ENCODE measurements at regions not wholly inside any gene's neighbourhood (a gene's known extent, or its start where the extent isn't known, plus 50 kb on each side); places are given as distances from the start of the nearest gene placed in this dataset.
"Not testable (repeated sequence)": the region's sequence is repeated elsewhere in the genome, so short reads cannot be mapped to it uniquely, and the experiment has no call there.

DNA sequence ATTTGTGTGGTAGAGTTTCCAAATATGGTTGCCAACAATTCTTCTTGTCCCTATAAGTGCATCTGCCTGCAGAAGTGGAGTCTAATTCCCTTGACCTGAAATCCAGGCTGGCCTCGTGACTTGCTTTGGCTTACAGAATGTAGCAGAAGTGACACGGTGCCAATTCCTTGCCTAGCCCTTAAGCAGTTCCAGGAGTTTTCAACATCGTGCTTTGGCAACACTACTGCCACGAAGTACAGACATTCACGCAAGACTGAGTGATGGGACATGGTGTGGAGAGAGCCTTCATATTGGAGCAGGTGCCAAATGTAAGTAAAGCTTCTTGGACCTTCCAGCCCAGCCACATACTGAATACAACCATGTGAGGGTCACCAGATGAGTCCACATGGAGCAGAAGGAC lies 92.9 kb upstream of the NEK6 start:
- no peak for DNase-seq (ENCODE audit: low spot score)

DNA sequence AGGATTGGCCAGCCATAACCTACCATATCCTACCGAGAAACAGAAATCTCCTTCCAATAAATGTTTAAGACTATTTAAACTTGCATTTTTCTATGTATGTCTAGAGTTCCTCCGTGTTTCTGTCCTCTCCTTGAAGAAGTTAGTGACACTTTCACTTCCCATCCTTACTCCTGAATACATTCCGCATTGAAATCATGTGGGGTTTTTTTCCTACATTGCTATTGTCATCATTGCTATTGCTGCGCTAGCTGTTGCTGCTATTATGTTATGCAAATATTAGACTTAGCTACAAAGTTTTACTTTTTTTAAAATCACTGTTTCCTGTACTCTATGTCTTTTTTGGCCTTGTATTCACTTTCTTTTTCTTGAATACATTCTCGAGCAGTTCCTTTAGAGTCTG lies 83.3 kb upstream of the NEK6 start:
- DNase-seq (ENCODE audit: low spot score) = no peak

DNA sequence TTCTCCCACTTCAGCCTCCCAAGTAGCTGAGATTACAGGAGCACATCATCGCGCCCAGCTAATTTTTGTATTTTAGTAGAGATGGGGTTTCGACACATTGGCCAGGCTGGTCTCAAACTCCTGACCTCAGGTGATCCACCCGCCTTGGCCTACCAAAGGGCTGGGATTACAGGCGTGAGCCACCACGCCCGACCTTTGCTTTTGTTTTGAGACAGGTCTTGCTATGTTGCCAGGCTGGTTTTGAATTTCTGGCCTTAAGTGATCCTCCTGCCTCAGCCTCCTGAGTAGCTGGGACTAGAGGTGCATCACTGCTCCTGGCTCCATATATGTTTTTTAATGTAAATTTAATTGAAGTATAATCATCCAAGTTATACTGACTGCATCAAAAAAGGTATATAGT lies 80.2 kb upstream of the NEK6 start:
- not testable (repeated sequence) for DNase-seq (ENCODE audit: low spot score)

DNA sequence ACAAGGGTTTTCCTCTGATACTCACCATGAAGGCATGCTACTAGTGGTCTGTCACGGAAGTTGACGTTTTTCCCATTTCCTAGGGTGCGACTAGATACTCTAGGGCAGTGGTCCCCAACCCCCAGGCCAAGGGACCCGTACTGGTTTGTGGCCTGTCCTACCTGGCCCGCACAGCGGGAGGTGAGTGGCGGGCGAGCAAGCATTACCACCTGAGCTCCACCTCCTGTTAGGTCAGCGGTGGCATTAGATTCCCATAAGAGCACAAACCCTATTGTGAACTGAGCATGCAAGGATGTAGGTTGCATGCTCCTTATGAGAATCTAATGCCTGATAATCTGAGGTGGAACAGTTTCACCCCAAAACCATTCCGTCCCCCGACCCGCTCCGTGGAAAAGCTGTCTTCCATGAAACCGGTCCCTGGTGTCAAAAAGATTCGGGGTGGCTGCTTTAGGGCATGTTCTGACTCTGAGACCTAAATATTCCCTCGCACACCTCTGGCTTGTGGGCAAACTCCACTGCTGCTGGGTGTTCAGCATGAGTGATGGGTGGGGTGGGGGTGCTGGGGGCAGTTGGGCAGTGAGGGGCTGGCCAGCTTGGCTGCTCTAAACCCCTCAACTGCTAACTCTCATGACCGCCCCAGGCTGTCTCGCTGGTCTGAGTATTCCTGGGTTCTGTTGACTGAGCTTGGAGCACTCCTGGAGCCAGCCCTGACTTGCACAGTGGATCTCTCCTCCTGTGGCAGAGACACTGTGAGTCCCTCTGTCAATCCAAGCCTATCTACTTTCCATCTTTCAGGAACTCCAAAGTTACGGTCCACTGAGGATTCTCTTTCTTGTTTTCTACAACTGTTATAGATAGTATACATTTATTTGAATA lies 78.3 kb upstream of the NEK6 start:
- no peak for DNase-seq (ENCODE audit: low spot score)

DNA sequence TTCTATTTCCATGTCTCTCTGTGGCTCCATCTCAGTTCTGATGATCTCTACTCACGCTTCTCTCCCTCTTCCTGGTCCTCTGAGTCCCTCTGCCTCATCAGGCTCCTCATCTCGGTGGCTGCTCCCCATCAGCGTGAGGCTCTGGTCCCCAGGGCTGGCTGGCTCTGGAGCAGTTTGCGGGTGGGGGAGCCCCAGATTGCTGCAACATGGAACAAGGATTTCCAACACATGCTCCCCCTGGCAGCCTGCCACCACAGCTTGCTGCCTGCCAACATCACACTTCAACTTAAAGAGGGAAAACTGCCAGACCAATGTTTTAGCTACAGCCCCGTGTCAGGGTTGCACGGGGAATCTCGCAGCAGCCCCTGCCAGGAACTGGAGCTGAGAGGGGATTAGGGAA lies 77.2 kb upstream of the NEK6 start:
- DNase-seq (ENCODE audit: low spot score) = no peak

DNA sequence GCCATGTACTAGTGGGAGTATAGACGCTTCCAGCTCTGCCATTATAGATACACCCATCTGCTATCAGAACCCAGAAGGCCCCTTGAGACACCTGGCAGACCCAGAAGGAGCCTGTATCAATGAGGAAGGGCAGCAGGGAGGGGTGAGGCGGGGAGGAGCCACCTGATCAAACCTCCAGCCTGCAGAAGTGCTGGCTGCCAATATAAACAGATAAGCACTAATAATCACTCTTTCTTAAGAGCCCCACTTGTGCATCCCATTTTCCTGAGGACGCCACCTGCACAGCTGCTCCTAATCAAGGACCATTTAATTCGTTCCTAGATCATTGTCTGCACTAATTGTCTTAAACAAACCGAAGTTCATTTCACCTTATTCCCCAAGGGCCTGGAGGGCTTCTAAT lies 75.0 kb upstream of the NEK6 start:
- DNase-seq (ENCODE audit: low spot score) = no peak

DNA sequence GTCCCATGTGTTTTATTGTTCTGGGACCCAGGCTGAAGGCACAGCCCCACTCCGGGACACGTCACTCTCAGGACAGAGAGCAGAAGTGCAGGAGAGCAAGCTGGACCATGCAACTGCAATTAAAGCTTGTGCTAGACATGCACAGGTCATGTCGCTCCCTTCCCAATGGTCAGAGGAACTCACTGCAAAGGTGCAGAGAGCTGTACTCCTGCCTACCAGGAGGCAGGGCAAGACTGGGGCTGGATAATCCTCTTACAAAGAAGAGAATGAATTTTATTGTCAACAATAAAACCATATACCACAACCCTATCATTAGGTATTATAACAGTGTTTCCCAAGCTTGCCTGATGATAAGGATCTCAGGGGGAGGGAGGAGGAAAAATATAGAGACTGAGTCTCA lies 74.0 kb upstream of the NEK6 start:
- no peak for DNase-seq (ENCODE audit: low spot score)

DNA sequence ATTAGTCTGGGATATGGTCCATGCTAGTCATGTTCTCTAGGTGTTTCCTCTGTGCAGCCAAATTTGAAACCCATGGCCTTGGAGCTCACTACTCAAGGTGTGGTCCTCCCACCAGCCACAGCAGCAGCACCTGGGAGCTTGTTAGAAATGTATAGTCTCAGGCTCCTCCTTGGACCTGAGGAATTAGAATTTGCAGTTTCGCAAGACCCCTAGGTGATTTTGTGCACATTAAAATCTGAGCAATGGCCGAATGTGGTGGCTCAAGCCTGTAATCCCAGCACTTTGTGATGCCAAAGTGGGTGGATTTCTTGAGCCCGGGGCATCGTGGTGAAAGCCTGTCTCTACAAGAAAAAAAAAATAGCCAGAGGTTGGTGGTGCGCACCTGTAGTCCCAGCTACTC lies 72.3 kb upstream of the NEK6 start:
- DNase-seq (ENCODE audit: low spot score) = no peak

DNA sequence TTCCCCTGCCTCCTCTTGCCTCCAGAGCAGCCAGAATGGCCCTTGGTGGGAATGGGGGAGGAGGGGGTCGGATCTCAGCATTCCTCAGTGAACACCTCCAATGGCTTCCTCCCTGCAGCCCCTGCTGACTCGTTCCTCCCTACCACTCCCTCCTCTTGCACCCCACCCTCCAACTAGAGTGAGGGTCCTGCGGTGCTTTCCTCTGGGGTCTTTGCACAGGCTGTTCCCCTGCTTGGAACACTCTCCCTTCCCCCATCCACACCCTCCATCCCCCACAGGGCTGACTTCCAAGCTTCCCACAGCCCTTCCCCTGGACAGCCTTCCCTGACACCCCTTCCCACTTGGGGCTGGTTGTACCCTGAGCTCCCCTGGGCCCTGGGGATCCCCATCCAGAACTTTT lies 70.4 kb upstream of the NEK6 start:
- DNase-seq (ENCODE audit: low spot score) = no peak

DNA sequence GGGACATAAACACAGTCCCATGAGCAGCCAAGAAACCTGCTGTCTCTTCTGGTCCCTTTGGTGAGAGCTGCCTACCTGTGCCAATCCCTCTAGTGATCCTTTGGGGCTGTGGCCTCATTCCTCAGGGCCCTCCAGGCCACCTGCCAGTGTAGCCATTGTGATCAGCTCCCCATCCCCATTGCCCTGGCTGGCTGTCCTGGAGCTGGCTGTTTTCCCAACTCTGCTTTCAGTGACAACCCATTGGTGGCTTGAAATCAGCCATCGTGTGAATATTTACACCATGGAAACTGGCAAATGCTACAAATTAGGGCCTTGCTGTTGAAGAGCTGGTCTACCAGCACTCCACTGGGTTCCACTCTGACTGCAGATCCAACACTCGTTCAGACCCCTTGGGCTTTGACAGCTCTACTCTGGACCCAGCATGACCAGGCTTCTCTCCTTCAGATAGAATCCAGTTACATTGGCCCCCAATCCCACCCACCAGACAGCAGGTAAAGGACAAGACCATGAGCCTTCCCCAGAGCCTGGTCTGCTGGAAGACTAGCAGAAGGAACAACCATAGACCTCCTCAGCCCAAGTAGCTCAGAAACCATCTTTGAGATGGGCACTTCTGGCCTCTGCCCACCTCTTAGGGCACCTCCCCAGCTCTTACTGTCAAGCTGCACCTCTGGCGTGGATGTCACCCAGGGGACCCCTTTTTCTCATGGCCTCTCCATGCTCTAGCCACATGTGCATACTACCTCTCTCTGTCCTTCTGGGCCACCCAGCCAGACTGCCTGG lies 69.2 kb upstream of the NEK6 start:
- no peak for DNase-seq (ENCODE audit: low spot score)

DNA sequence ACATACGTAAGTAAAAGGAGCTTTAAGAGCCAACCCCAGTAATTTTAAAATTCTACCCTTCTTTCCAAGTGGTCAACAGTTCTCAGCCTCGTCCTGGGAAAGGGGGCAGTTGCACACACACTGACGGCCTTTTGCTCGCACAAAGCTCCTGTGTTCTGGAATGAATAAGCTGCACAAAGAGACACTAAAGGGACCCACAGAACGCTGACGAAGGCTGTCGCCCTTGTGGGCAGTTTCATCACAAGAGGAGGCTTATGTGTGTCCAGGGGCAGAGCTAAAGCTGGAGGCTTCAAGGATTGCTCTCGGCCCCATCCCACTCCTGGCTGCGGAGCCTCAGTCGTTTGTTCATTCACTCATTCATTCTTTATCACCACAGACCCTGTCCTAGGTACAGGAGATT lies 67.0 kb upstream of the NEK6 start:
- no peak for DNase-seq (ENCODE audit: low spot score)

DNA sequence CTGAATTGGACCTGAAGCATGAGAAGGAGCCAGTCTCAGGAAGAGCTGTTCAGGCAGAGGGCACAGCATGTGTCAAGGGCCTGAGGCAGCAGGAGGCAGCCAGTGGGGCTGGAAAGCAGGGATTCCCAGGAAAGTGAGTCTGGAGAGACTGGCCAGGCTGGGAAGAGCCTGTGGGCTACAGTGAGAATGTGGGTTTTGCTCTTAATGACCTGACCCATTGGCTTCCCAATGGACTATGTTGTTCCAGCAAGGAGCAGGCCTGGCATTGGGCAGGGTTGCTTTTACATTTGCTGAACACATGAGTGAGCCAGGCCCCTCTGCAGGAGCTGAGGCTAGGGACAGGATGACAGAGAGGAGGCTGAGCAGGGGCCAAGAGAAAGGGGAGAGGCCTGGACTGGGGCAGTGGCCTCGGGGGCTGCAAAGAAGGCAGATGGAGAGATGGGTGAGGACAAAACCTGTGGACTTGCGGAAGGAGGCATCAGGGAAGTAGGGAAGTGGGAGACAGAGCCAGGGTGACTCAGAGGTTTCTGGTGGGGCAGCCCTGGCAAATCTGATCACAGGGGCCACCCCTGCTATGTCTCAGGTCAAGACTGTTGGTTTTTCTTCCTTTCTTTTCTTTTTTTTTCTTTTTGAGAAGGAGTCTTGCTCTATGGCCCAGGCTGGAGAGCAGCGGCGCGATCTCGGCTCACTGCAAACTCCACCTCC lies 65.9 kb upstream of the NEK6 start:
- no peak for DNase-seq (ENCODE audit: low spot score)

DNA sequence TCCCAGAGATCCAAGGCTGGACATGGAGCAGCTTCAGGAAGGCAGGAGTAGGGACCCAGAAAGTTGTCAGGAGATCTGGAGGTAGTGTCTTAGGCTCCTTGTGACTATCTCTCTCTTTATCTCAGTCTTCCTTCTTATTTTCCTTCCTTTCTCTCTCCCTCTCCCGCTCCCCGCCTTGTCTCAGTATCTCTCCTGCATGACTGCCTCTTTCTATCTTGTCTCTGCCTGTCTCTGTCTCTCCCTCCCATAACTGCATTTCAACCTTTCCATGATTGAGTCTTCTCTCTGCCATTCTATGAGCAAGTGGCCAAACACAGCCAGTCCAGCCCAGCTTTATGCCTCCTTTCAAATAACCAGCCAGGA lies 61.0 kb upstream of the NEK6 start:
- DNase-seq (ENCODE audit: low spot score) = no peak

DNA sequence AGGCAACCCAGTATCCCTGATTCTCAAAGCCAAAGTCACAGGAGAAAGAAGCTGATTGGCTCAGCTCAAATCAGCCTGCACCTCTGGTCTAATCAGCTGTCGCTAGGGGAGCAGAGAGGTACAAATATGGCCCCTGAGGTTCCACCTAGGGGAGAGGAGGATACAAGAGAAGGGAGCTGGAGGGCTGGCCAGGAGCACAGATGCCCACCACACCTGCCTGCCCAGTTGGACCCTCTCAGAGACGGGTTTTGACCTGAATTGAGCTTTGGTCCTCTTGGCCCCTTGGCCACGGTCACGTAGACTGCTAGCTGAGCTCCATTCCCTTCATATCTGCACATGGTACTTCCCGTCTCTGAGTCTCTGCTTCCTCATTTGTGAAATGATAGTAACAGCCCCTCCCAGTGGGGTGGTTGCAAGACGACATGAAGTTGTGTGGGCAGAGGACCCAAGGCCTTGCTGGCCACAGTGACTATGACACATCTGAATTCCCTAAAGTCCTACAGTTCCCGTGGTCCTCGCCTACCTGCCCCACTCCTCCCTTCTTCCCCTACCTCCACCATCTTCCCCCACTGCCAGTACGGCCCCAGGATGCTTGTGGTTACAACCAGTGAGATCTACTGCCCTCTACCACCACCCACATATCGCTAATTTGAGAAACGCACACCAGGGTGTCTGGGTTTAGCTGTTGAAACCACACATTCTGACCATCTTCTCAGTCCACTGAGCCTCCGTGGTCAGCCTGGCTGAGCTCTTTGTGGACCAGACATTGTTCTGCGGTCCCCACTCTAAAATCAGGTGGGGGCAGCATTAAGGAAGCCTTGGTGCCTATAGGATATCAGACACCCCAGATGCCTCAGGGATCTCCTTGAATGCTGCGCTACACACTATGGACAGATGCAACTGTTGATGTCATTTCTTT lies 60.3 kb upstream of the NEK6 start:
- DNase-seq (ENCODE audit: low spot score) = no peak

DNA sequence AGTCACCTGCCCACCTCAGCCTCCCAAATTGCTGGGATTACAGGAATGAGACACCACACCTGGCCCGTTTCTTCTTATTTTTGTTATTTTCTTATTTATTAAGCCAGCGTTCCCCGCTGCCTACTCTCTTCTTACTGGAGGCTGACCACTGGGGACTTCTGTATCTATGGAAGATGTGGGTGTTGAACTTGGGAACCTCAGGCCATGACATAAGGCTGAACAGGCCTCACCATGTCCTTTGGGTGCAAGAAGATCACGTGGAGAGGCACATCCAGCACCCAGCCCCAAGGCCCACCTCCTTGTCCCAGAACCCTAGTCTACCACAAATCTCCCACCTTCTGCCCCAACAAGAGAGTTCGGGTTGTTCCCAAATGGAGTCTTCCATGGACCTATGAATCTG lies 59.4 kb upstream of the NEK6 start:
- DNase-seq (ENCODE audit: low spot score) = no peak

DNA sequence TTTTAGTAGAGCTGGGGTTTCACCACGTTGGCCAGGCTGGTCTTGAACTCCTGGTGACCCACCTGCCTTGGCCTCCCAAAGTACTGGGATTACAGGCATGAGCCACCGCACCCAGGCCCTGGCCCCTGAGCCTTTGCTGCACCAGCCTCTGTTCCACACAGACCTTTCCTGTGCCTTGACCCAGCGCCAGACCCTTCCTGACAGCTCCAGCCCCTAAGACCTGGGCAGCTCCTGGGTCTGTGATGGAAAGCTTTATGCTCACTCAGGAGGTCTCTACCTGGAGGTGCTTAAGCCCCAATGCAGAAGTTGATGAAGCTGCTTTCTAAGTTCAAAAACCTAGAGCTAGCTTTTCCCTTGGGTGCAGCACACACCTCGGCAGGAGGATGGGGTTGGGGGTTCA lies 58.8 kb upstream of the NEK6 start:
- DNase-seq (ENCODE audit: low spot score) = no peak

DNA sequence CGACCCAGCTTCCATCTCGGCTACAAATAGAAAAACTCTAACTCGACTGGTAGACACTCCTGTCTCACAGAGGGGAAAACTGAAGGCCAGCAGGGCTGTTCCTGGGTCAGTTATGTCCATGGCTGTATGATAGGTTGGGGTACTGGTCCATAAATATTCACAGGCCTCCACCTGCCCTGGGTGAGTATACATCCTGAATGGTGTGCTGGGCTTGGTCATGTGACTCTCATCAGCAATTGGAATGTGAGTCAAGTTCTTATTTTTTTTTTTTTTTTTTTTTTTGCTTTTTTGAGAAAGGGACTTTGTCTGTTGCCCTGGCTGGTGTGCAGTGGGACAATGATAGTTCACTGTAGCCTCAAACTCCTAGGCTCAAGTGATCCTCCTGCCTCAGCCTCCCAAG lies 58.3 kb upstream of the NEK6 start:
- DNase-seq (ENCODE audit: low spot score) = no peak

DNA sequence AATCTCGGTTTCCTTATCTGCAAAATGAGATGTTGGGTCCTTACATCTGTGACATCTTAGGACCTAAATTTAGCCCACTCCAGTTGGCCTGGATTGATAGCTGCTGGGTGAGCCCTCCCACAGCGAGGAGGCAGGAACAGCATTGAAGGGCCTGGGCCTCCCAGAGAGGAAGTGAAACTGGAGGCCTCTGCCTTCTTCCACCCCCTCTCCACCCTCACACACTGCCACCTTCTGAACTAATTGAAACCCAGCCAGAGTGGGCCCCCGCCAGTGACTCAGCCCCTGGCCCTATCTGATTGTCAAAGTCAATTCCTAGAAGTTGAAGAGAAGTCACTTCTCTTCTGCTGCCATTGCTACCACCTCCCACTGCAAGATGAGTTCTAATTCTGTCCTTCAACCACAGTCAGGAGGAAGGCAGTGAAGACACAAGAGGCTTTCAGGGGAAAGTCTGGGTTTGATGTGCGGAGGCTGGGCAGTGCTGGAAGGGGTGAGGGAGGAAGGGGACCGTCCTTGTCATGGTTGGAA lies 55.2 kb upstream of the NEK6 start:
- DNase-seq (ENCODE audit: low spot score) = no peak

DNA sequence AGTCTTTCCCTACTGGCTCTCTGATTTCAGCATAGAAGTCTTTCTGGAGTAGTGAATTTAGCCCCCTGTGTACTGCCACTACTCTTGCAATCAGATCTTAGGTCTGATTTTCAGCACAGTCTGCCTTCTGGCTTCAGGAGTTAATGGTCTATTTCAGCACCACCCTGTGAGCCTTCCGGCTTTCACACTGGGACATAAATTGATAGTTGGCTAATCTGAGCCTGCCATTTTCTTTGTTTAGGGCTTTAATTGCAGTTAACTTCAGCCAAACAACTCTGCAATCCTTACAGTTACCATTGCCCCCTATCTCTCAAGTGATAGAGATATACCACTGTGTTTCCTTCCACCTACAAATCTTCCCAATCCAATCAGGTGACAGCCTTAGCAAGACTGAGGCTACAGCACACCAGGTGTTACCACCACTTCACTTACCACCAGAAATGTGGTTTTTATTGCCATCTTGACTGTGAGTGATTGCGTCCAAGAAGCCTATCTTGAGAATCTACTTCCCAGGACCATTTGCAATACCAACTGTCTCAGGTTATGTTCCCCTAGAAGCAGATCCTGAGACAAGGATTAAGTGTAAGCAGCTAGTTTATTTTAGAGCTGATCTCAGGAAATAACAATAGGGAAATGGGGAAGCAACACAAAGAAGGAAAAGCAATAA lies 51.9 kb upstream of the NEK6 start:
- no peak for DNase-seq (ENCODE audit: low spot score)

DNA sequence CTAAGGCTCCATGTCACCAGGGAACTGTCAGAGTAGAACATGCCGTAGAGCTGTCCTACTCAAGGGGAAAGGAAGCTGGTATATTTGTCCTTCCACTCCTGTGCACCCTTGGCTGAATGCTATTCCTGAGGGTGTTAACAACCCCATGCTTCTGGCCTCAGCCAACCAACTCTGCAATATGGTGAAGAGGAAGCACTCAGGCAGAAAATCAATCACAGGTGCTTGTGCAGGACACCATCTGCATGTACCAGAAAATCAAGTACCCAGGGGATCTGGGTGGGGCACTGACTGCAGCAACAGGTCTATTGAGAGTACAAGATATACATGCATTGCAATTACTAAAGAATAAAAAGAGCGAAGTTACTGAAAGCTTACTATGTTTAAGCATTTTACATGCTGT lies 51.4 kb upstream of the NEK6 start:
- no peak for DNase-seq (ENCODE audit: low spot score)

Data from SK-N-DZ (cell line).